SH-SY5Y (cell line): ENCODE measurements at regions not wholly inside any gene's neighbourhood (a gene's known extent, or its start where the extent isn't known, plus 50 kb on each side); places are given as distances from the start of the nearest gene placed in this dataset.

ENCODE experiments used
- GATA2 ChIP-seq: IDR thresholded peaks from 2 replicates; pipeline ENCODE4 v1.6.1; 2011; ENCODE audit warnings: mild to moderate bottlenecking, low read depth, low read length
- GATA3 ChIP-seq: IDR thresholded peaks from 2 replicates; pipeline ENCODE4 v1.6.1; 2011; ENCODE audit warnings: low read depth, mild to moderate bottlenecking, low read length, moderate library complexity

GRCh38 chr13:92938486-92939020, 288.1 kb upstream of the GPC6 start:
- TF ChIP-seq GATA3 (no peak), GATA2 (no peak)

DNA sequence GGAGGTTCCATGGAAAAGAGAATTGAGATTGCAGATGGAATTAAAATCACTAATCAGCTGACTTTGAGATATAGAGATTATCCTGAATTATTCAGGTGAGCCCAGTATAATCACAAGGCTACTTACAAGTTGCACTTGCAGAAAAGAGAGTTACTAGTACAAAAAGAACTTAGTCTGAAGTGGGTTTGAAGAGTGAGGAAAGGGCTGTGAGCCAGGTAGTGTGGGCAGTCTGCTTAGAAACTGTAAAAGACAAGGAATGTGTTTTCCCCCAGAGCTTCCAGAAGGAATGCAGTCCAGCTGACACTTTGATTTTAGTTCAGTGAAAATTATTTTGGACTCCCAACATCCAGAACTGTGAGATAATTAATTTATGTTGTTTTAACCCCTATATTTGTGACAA, 285.4 kb upstream of the GPC6 start:
- TF ChIP-seq GATA2 (no peak), GATA3 (no peak)

- TF ChIP-seq GATA2 (no peak), GATA3 (no peak)
Observed at GRCh38 chr13:92947770-92948434, 278.7 kb upstream of the GPC6 start.

DNA sequence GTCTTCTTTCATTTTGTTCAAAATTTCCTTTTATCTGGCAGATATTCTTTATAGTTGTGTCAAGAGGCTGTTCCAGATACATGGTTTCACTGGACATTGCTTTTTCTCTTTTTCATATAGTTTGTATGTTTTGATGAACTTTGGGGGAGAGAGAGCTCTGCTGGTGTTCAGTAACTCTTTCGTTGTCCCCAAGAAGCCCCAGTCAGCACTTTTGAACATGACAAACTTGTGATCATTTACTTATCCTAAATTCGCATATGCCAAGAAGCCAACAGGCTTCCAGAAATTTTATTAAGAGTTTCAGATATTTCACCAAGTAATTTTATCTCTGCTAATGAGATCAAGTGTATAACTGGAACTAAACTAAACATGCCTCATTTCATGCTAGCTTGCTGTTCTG, 275.8 kb upstream of the GPC6 start:
- no peak for TF ChIP-seq GATA3
- TF ChIP-seq GATA2 = no peak

- no peak for TF ChIP-seq GATA3
- TF ChIP-seq GATA2 = no peak
Observed at GRCh38 chr13:92951273-92951890, 275.2 kb upstream of the GPC6 start.

GRCh38 chr13:92952161-92952560, 274.4 kb upstream of the GPC6 start:
- no peak for TF ChIP-seq GATA3
- TF ChIP-seq GATA2 = no peak

GRCh38 chr13:92954746-92955145, 271.9 kb upstream of the GPC6 start:
- TF ChIP-seq GATA3 (no peak), GATA2 (no peak)

- TF ChIP-seq GATA3 (no peak), GATA2 (no peak)
Observed at GRCh38 chr13:92959790-92960189, 266.8 kb upstream of the GPC6 start.

- no peak for TF ChIP-seq GATA3
Observed at GRCh38 chr13:92963029-92963428, 263.6 kb upstream of the GPC6 start.

GRCh38 chr13:92966341-92966740, 260.3 kb upstream of the GPC6 start:
- TF ChIP-seq GATA3 = no peak
- TF ChIP-seq GATA2 = no peak

DNA sequence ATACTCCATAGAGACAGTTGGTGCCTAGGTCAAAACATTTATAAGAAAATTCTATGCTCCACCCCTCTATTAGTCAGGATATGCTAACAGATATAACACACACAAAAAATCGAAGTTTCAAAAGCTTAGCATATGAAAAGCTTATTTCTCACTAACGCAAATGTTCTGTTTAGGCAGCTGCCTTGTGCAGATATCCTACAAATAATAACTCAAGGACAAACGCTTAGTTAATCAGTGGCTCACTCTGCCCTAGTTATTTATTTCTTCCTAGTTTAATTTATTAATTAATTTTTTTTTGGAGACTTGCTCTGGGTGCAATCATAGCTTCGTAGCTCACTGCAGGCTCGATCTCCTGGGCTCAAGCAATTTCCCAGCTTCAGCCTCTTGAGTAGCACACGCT, 259.7 kb upstream of the GPC6 start:
- TF ChIP-seq GATA3 = no peak
- TF ChIP-seq GATA2 = no peak

GRCh38 chr13:92967923-92968322, 258.7 kb upstream of the GPC6 start:
- TF ChIP-seq GATA3 (no peak), GATA2 (no peak)

- TF ChIP-seq GATA3 = no peak
- TF ChIP-seq GATA2 = no peak
Observed at GRCh38 chr13:92972751-92973150, 253.9 kb upstream of the GPC6 start.

- TF ChIP-seq GATA2 = no peak
- no peak for TF ChIP-seq GATA3
Observed at GRCh38 chr13:92974905-92975429, 251.6 kb upstream of the GPC6 start.

GRCh38 chr13:92976657-92977056, 249.9 kb upstream of the GPC6 start:
- TF ChIP-seq GATA3 = no peak

- TF ChIP-seq GATA3 = no peak
- no peak for TF ChIP-seq GATA2
Observed at GRCh38 chr13:92984151-92984550, 242.5 kb upstream of the GPC6 start.
